ENCODE measurements at regions not wholly inside any gene's neighbourhood (a gene's known extent, or its start where the extent isn't known, plus 50 kb on each side); places are given as distances from the start of the nearest gene placed in this dataset.

DNA sequence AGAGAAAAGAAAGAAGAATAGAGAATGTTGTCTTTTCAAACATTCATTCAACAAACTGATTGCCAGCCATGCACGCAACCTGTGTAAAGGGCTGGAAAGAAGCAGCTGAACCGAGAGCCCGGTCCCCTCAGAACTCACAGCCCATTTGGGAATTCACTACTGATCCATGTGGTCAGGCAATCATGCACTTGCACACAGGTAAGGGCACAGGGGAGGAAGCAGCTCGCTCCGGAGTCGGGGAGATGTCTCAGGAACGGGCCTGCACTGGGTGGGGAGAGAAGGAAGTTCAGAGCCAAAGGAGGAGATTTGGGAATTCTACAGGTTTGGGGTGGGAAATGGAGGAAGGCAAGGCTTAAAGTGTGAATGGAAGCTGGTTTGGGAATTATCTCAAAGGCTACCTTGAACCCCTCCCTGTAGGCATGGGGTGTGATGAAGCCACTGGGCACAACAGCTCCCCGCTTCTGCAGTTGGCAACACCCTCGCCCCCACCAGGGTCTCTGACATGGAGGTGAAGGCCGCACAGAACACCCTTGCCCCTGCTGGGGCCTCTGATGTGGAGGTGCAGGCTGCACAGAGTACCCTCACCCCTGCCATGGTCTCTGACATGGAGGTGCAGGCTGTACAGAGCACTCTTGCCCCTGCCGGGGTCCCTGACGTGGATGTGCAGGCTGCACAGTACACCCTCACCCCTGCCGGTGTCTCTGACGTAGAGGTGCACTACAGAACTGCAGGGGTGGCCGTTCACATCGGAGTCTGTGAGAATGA, 194.4 kb upstream of the RNF32 start:
- no peak for DNase-seq

DNA sequence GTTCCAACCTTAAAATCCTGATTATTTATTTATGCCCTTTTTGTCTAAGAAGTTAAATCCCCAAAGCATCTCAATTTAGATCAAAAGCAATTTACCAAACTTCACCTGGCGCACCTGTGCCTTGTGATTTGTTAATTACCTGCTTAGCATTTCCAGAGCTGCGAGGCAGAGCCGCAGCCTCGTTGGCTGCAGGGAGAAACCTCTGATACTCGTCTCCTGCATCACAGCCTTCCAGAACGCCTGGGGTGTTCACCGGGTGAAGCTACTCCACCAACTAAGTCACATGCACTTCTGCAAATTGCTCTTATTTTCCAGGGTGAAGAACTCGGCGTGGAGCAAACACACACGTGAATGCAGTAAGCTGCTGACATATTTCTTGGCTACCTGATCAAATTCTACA, 198.1 kb upstream of the RNF32 start:
- no peak for DNase-seq

DNA sequence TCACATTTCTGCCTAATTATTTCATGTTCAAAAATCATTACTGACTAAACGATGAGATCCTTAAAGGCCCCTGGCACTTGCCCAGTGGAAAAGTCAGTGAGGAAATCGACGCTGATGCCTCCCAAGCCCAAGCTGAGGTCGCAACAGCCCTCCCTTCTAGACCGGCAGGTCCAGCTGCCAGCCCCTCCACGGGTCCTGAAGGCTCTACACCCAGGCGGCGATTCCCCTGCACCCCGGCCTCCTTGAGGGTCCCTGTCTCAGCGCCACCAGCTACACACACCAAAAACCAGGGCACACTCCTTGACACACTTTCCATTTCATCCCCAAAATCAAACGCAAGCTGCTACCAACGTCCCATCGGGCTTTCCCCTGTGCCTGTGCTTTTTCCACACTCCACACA, 200.1 kb upstream of the RNF32 start:
- no peak for DNase-seq

- no peak for DNase-seq
Observed at GRCh38 chr7:156438011-156438410, 202.6 kb upstream of the RNF32 start.

- no peak for DNase-seq
Observed at GRCh38 chr7:156437021-156437614, 203.5 kb upstream of the RNF32 start.

DNA sequence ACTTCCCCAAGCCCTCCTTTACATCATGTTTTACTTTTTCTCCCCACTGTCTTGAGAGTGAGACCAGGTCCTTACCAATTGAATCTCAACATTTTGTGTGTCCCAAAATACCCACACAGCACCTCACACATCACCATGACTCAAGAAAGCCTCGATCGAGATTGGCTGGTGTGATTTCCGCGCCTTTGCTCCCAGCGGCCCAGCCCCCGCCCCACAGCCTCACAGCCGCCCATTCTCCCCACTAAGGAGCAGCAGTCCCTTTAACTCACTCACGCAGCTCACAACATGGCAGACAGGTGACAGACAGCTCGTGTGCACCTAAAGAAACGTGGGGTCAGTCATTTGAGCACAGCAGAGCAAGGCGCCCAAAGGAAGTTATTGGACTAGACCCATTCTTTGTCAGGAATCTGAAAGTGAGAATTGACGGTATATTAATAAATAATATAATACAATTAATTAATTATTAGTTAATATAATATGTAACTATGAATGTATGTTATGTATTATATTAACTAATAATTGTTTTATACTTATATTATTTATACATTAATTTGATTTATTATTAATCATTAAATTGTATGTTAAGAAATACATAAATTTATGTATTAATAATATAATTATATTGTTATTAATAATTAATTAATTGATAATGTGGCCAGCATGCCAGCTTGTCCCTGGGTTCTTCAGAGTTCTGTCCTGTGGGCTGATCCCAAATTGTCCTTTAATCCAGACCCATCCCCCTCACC, 204.9 kb upstream of the RNF32 start:
- no peak for DNase-seq

GRCh38 chr7:156434706-156435105, 205.9 kb upstream of the RNF32 start:
- DNase-seq = no peak

DNA sequence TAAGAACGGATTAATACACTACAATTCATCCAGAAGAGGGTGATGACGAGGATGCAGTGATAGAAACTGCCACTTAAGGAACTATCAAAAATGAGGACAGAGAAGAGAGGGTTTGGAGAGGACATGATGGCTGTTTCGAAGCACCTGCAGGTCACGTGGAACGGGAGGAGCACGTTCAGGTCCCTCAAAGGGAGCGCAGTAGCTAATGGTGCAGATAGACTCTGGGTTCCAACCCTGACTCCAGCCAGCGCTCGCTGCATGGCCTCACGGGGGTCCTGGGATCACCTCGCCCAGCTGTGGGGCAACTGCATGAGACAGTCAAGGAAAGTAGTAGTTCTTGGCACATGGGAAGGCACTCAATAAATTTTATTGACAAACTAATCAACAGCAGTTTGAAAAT, 208.6 kb upstream of the RNF32 start:
- no peak for DNase-seq

DNA sequence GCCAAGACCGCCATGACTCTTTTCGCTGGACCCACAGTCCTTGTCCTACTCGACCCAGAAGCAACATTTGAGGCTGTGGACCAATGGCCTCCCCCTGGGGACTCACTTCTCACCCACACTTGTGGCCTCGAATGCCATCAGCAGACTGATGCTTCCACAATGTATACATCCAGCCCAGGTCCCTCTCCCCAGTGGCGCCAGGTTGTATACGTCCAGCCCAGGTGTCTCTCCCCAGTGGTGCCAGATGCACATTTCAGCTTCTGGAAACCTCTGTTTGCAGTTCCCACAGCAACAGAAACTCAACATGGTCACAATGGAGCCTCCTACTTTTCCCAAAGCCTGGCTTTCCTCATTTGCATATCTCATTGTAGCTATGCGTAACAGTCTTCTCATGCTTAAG, 210.5 kb upstream of the RNF32 start:
- DNase-seq = no peak

DNA sequence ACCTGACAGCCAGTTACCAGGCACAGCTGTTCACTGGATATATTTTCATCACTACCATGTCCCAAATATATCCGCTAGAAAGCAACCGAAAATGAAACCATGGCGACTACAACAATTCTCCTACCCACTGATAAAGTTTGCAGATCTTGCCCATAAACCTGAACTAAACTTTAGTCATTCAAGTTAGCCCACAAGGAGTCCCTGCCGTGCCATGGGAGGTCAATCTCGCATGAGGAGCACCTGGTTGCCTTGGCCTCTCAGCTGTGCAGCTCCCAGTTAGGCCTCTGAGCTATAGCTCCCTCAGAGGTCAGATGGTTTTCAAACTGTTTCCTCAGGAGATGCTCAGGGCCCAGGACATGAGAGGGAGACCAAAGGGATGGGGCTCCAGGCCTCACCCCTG, 211.1 kb upstream of the RNF32 start:
- no peak for DNase-seq

GRCh38 chr7:156423876-156424275, 216.7 kb upstream of the RNF32 start:
- DNase-seq = no peak

DNA sequence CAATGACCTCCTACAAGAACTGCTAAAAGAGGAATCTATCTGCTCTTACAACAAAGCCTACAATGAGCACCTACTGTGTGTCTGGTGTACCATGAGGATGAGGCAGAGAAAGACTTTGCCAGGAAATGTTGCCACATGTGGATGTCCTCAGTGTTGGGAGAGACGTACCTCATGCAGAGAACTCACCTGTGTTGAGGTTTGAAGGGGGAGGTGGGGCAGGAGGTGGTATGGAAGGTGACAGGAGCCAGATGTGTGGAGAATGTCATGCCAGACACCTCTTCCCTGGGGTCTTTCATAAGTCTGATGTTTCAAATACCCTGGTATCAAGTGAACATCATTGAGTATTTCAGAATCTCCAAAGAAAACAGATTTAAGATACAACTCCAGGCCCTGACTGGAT, 220.1 kb upstream of the RNF32 start:
- no peak for DNase-seq

DNA sequence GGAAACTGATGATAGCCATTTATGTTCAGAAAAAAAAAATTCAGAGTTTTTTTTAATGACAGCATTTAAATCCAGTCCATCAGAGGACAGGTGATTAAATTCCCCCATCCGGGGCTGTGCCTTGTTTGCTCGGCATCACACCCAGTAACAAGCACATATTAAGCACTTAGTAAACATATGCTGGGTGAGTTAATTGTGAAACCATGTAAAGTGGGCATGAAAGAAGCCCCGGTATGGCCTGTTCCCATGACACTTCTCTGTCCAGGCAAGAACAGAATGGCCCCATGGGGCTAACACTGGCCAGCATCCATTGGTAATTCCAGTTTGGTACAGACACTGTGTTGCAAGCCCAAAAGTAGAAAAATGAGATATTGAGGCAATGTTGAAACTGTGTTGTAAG, 220.8 kb upstream of the RNF32 start:
- DNase-seq = no peak

DNA sequence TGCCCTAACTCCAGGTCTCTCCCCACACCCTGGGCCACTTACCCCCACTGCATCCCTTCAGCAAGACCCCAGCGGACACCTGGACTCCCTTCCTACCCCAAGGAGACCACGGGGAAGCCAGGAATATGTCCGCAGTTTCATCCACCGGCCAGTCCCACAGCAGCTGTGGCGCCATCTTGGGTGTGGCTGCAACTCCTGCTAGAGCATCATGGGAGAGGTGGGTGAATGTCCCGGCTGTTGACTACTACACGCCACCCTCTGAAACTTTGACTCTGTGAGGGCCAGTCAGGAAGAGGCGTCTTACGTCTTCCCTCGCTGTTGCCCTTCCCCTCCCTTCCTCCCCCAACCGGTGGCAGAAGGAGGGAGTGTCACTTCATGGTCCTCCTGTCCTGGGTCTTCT, 238.3 kb upstream of the RNF32 start:
- no peak for DNase-seq

DNA sequence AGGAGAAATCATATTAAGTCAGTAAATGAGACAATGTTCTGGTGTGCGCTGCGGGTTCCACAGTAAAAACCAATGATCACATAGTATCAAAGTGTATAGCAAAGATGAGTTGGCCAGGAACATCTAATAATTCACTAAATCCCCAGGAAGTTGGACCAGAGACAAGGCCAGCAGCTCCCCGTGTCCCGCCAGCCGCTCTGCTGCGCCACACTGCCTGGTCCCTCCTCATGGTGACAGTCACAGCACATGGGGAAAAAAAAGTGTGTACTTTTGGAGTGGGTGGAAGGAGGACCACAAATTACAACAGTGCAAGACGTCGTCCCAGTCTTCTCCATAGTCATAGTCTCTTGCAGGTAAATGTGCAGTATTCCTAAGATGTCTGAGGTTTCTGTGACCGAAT, 239.0 kb upstream of the RNF32 start:
- DNase-seq = no peak

- DNase-seq = no peak
Observed at GRCh38 chr7:156400046-156400445, 240.5 kb upstream of the RNF32 start.

- DNase-seq = peak in 1 of 2 experiments; percentile 6
Observed at GRCh38 chr7:156397249-156397648, 243.3 kb upstream of the RNF32 start.

- no peak for DNase-seq
Observed at GRCh38 chr7:156389116-156389692, 251.4 kb upstream of the RNF32 start.

GRCh38 chr7:156386097-156386496, 254.5 kb upstream of the RNF32 start:
- DNase-seq = no peak

GRCh38 chr7:156384706-156385105, 255.9 kb upstream of the RNF32 start:
- DNase-seq = no peak

DNA sequence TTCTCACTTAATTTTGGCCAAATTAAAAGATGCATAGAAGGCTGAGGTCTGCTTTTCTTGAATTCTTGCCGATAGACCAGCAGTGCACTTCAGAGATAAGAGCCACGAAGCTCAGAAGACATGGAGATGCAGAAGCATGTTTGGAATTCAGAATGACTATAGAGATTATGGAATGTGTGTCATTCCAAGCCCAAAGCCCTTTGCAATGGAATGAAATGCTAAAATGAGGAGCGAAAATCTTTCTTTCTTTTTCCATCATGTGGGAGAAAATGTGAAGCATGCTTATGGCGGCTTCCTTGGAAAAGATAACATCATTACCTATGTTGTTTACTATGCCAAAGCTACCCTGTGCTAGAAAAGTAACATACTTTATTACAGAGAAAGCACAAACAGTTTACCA, 257.0 kb upstream of the RNF32 start:
- DNase-seq = no peak

DNA sequence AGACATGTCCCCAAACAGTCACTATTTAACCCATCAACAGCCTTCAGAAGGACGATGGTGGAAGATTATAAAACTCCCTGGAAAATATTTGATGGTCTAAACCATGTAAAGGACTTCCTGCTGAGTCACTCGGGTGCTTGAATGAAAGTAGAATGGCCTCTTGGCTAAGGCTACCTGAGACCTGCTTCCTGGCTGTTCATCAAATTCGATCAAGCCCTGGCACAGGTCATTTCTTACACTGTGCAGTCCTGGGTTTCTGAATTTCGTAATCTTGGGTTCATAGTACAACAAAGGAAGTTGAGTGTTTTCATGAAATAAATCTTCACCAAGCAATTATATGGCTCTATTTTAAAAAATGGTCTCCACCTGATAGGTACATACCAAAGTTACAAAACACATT, 260.3 kb upstream of the RNF32 start:
- no peak for DNase-seq

DNA sequence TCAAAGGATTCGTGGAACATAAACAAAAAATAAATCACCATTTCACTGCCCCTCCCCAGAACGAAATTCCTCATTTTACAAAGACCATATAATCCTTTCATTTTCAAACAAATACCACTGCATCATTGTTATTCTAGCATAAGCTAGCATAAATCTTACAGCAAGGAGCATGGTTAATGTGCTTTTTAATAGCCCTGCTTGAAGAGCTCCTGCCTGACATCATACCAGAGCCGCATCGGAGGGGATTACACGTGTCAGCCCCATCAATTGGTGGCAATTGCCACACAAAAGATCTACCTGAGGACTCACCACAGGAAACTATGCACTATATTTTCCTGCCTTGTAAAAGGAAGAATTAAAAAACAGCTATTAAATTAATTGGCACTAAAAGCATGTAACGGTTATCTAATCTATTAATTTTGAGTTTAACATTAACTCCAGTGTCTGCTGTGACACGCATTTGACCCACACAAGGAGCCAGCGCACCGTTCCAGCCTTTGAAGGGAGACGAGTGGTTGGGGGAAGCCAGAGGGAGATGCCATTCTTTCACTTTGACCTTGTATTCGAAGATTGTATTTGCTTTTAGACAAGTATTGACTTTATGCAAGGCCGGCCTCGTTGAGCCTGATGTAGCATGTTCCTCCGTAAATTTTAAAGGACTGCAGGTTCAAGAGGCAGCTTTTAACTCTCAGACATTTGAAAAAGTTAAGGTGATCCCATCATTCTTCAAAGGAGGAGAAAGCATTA, 261.1 kb upstream of the RNF32 start:
- no peak for DNase-seq
